Neural progenitor cell (in vitro differentiated cells): ENCODE measurements at regions not wholly inside any gene's neighbourhood (a gene's known extent, or its start where the extent isn't known, plus 50 kb on each side); places are given as distances from the start of the nearest gene placed in this dataset.
"Not testable (repeated sequence)": the region's sequence is repeated elsewhere in the genome, so short reads cannot be mapped to it uniquely, and the experiment has no call there.

Source experiments
- DNase-seq: peaks from one replicate; pipeline ENCODE4 v3.0.0-alpha.2; 2016; ENCODE audit warnings: low spot score
- H2AFZ ChIP-seq: fragments of 200-600 bp; sonication (generic); replicated peaks from 2 replicates; pipeline ENCODE4 v1.6.1; 2016; ENCODE audit warnings: antibody characterized with exemption
- H3F3A ChIP-seq: fragments of 200-600 bp; sonication (generic); 2 replicates; pipeline ENCODE4 v1.6.1; 2016; ENCODE audit warnings: antibody characterized with exemption, low read depth
- H3K27ac ChIP-seq: fragments of 200-600 bp; sonication (generic); 2 replicates; pipeline ENCODE4 v1.5.1; 2016; ENCODE audit warnings: mild to moderate bottlenecking
- H3K27me3 ChIP-seq: fragments of 200-600 bp; sonication (generic); 2 replicates; pipeline ENCODE4 v1.6.1; 2016; ENCODE audit warnings: mild to moderate bottlenecking, moderate library complexity
- H3K36me3 ChIP-seq: fragments of 200-600 bp; sonication (generic); 2 replicates; pipeline ENCODE4 v1.5.1; 2016
- H3K4me1 ChIP-seq: fragments of 200-600 bp; sonication (generic); 2 replicates; pipeline ENCODE4 v1.6.1; 2016; ENCODE audit warnings: mixed run types
- H3K4me2 ChIP-seq: fragments of 200-600 bp; sonication (generic); 2 replicates; pipeline ENCODE4 v1.6.1; 2016
- H3K4me3 ChIP-seq: fragments of 200-600 bp; sonication (generic); 2 replicates; pipeline ENCODE4 v1.5.1; 2016
- H3K79me2 ChIP-seq: fragments of 200-600 bp; sonication (generic); 2 replicates; pipeline ENCODE4 v1.6.1; 2016; ENCODE audit warnings: low read depth
- H3K9ac ChIP-seq: fragments of 200-600 bp; sonication (generic); 2 replicates; pipeline ENCODE4 v1.6.1; 2016
- H3K9me3 ChIP-seq: fragments of 200-600 bp; sonication (generic); 2 replicates; pipeline ENCODE4 v1.5.1; 2016; ENCODE audit warnings: low read depth
- H4K20me1 ChIP-seq: fragments of 200-600 bp; sonication (generic); 2 replicates; pipeline ENCODE4 v1.6.1; 2016; ENCODE audit warnings: low read depth
- H3K27ac Mint-ChIP-seq: 3 replicates; pipeline ENCODE4 v1.8.0; 2021; ENCODE audit warnings: mixed read lengths
- H3K27me3 Mint-ChIP-seq: 2 replicates; pipeline ENCODE4 v1.8.0; 2022; ENCODE audit warnings: low read depth, mild to moderate bottlenecking, inconsistent platforms, moderate library complexity, mixed read lengths; ENCODE audit not compliant: insufficient read depth
- H3K36me3 Mint-ChIP-seq: 3 replicates; pipeline ENCODE4 v1.8.0; 2021; ENCODE audit warnings: mixed read lengths
- H3K4me1 Mint-ChIP-seq: 3 replicates; pipeline ENCODE4 v1.8.0; 2021; ENCODE audit warnings: mixed read lengths
- H3K4me3 Mint-ChIP-seq: 3 replicates; pipeline ENCODE4 v1.8.0; 2021; ENCODE audit warnings: mild to moderate bottlenecking, moderate library complexity, mixed read lengths
- H3K9me3 Mint-ChIP-seq: 3 replicates; pipeline ENCODE4 v1.8.0; 2020; ENCODE audit warnings: mixed read lengths
- CTCF ChIP-seq: fragments of 200-600 bp; sonication (generic); IDR thresholded peaks from 2 replicates; pipeline ENCODE4 v1.5.1; 2017; ENCODE audit warnings: antibody characterized with exemption, mild to moderate bottlenecking
- EZH2 ChIP-seq: fragments of 200-600 bp; sonication (generic); IDR thresholded peaks from 2 replicates; pipeline ENCODE4 v1.6.1; 2017; ENCODE audit warnings: antibody characterized with exemption, mild to moderate bottlenecking, moderate library complexity
- EZH2phosphoT487 ChIP-seq: fragments of 200-600 bp; sonication (generic); IDR thresholded peaks from 2 replicates; pipeline ENCODE4 v1.6.1; 2017; ENCODE audit warnings: antibody characterized with exemption

- Histone ChIP-seq H3K9ac (no peak overlapping the region), H3K4me3 (no peak overlapping the region), H3K79me2 (no peaks in the 10 kb centered on the region), H3K9me3 (no peaks in the 10 kb centered on the region), H3K27me3 (no peaks in the 10 kb centered on the region), H2AFZ (no peak overlapping the region), H3K4me2 (no peak overlapping the region), H3K27ac (no peak overlapping the region), H4K20me1 (no peaks in the 10 kb centered on the region), H3K4me1 (no peaks in the 10 kb centered on the region), H3F3A (no peaks in the 10 kb centered on the region), H3K36me3 (no peaks in the 10 kb centered on the region)
- H3K4me3 Mint-ChIP-seq, result no peak overlapping the region
- H3K4me1 Mint-ChIP-seq, result peaks cover 37% of the 10 kb centered on the region
- TF ChIP-seq EZH2phosphoT487, result no peak
- no peak for TF ChIP-seq CTCF
- TF ChIP-seq EZH2, result no peak
- peaks cover 2% of the 10 kb centered on the region for H3K9me3 Mint-ChIP-seq
- H3K36me3 Mint-ChIP-seq, result no peaks in the 10 kb centered on the region
- no peak overlapping the region for H3K27ac Mint-ChIP-seq
- peaks cover 7% of the 10 kb centered on the region for H3K27me3 Mint-ChIP-seq
- DNase-seq, result no peak
These were observed 408.0 kb downstream of the RPS24 start for GRCh38 chr10:78441694-78442093.

- H3K27me3 Mint-ChIP-seq, result peaks cover 5% of the 10 kb centered on the region
- H3K9ac ChIP-seq, result no peak overlapping the region
- H3K27ac ChIP-seq, result no peak overlapping the region
- DNase-seq, result no peak
- H3K4me3 Mint-ChIP-seq, result no peak overlapping the region
- H3K4me3 ChIP-seq, result no peak overlapping the region
- no peaks in the 10 kb centered on the region for H3K36me3 Mint-ChIP-seq
- TF ChIP-seq EZH2phosphoT487 (no peak), CTCF (no peak), EZH2 (no peak)
- H3F3A ChIP-seq, result no peaks in the 10 kb centered on the region
- peak overlapping the region; percentile 53 for H3K27ac Mint-ChIP-seq
- H3K9me3 Mint-ChIP-seq, result peaks cover 2% of the 10 kb centered on the region
- no peak overlapping the region for H2AFZ ChIP-seq
- H3K79me2 ChIP-seq, result no peaks in the 10 kb centered on the region
- H3K9me3 ChIP-seq, result no peaks in the 10 kb centered on the region
- no peaks in the 10 kb centered on the region for H3K4me1 ChIP-seq
- H3K27me3 ChIP-seq, result no peaks in the 10 kb centered on the region
- no peaks in the 10 kb centered on the region for H3K36me3 ChIP-seq
- H3K4me1 Mint-ChIP-seq, result peaks cover 30% of the 10 kb centered on the region
- no peak overlapping the region for H3K4me2 ChIP-seq
- no peaks in the 10 kb centered on the region for H4K20me1 ChIP-seq
These were observed 409.3 kb downstream of the RPS24 start for GRCh38 chr10:78442836-78443550.

GRCh38 chr10:78443900-78444571 is 410.4 kb downstream of the RPS24 start:
- H3K27ac Mint-ChIP-seq, result peak overlapping the region; percentile 72
- Histone ChIP-seq H3K9ac (no peak overlapping the region), H3K36me3 (no peaks in the 10 kb centered on the region), H2AFZ (no peak overlapping the region), H3F3A (no peaks in the 10 kb centered on the region), H3K9me3 (no peaks in the 10 kb centered on the region), H3K27ac (no peak overlapping the region), H3K4me1 (no peaks in the 10 kb centered on the region), H3K4me3 (no peak overlapping the region), H3K27me3 (no peaks in the 10 kb centered on the region), H3K79me2 (no peaks in the 10 kb centered on the region), H4K20me1 (no peaks in the 10 kb centered on the region), H3K4me2 (no peak overlapping the region)
- TF ChIP-seq EZH2 (no peak), EZH2phosphoT487 (no peak), CTCF (no peak)
- H3K4me3 Mint-ChIP-seq, result no peak overlapping the region
- H3K27me3 Mint-ChIP-seq, result peaks cover 6% of the 10 kb centered on the region
- peaks cover 2% of the 10 kb centered on the region for H3K9me3 Mint-ChIP-seq
- H3K36me3 Mint-ChIP-seq, result no peaks in the 10 kb centered on the region
- DNase-seq, result no peak
- peaks cover 23% of the 10 kb centered on the region for H3K4me1 Mint-ChIP-seq

- H3K9me3 Mint-ChIP-seq, DNase-seq, H4K20me1 ChIP-seq, H3F3A ChIP-seq, H3K4me2 ChIP-seq, H3K27ac Mint-ChIP-seq, H2AFZ ChIP-seq, H3K4me3 ChIP-seq, H3K9ac ChIP-seq, H3K36me3 ChIP-seq, H3K27me3 ChIP-seq, H3K27ac ChIP-seq, H3K27me3 Mint-ChIP-seq, H3K4me1 ChIP-seq, H3K9me3 ChIP-seq, H3K36me3 Mint-ChIP-seq, H3K4me3 Mint-ChIP-seq, H3K79me2 ChIP-seq: not testable (repeated sequence)
- H3K4me1 Mint-ChIP-seq, result peaks cover 21% of the 10 kb centered on the region
These were observed 411.1 kb downstream of the RPS24 start for GRCh38 chr10:78444741-78445140.
